Mesenchymal stem cell (in vitro differentiated cells and primary cell): ENCODE measurements at regions not wholly inside any gene's neighbourhood (a gene's known extent, or its start where the extent isn't known, plus 50 kb on each side); places are given as distances from the start of the nearest gene placed in this dataset.

Experiments used
- DNase-seq: peaks from one replicate; pipeline ENCODE4 v3.0.0-alpha.2; 2013
- H2AFZ ChIP-seq: one replicate; pipeline ENCODE4 v1.6.1; 2013; ENCODE audit warnings: low read depth, mild to moderate bottlenecking, control low read depth, inconsistent platforms, low read length, moderate library complexity
- H2AK5ac ChIP-seq: 2 replicates; pipeline ENCODE4 v1.6.1; 2013; ENCODE audit warnings: low read length, moderate library complexity, mild to moderate bottlenecking, inconsistent platforms; ENCODE audit not compliant: severe bottlenecking
- H2BK120ac ChIP-seq: one replicate; pipeline ENCODE4 v1.6.1; 2013; ENCODE audit warnings: low read depth, mild to moderate bottlenecking, inconsistent platforms, low read length, moderate library complexity
- H2BK12ac ChIP-seq, 2 experiments: one replicate each; pipeline ENCODE4 v1.6.1; 2013; ENCODE audit warnings: inconsistent platforms in 2 of 2, low read length in 2 of 2, mild to moderate bottlenecking in 2 of 2, moderate library complexity in 2 of 2, control low read depth in 1 of 2
- H2BK15ac ChIP-seq: one replicate; pipeline ENCODE4 v1.6.1; 2013; ENCODE audit warnings: mild to moderate bottlenecking, low read depth, inconsistent platforms; ENCODE audit not compliant: poor library complexity, severe bottlenecking
- H2BK5ac ChIP-seq: 2 replicates; pipeline ENCODE4 v1.6.1; 2013; ENCODE audit warnings: low read depth, mild to moderate bottlenecking, low read length, control low read depth, inconsistent platforms; ENCODE audit not compliant: poor library complexity, severe bottlenecking
- H3K14ac ChIP-seq, 2 experiments: one replicate each; pipeline ENCODE4 v1.6.1; 2013; ENCODE audit warnings: inconsistent platforms in 2 of 2, low read length in 2 of 2, control low read depth in 1 of 2, mild to moderate bottlenecking in 1 of 2, moderate library complexity in 1 of 2
- H3K18ac ChIP-seq, 2 experiments: one replicate each; pipeline ENCODE4 v1.6.1; 2013; ENCODE audit warnings: inconsistent platforms in 2 of 2, low read length in 2 of 2, control low read depth in 1 of 2, low read depth in 1 of 2, mild to moderate bottlenecking in 1 of 2
- H3K23ac ChIP-seq, 2 experiments: one replicate each; pipeline ENCODE4 v1.6.1; 2013; ENCODE audit warnings: inconsistent platforms in 2 of 2, low read length in 2 of 2, mild to moderate bottlenecking in 2 of 2, moderate library complexity in 2 of 2, control low read depth in 1 of 2
- H3K27ac ChIP-seq: 2 replicates; pipeline ENCODE4 v1.5.1; 2013; ENCODE audit warnings: mild to moderate bottlenecking, moderate library complexity, low read length, control low read depth, inconsistent platforms; ENCODE audit not compliant: poor library complexity, severe bottlenecking
- H3K27me3 ChIP-seq, 2 experiments: 2 replicates each; pipeline versions ENCODE4 v1.6.1 to v1.7.0; 2013; ENCODE audit warnings: low read length in 2 of 2, mild to moderate bottlenecking in 2 of 2, moderate library complexity in 2 of 2, control low read depth in 1 of 2, inconsistent platforms in 1 of 2; ENCODE audit not compliant: control insufficient read depth in 1 of 2, insufficient read depth in 1 of 2
- H3K36me3 ChIP-seq, 2 experiments: 2 replicates each; pipeline versions ENCODE4 v1.6.1 to v1.7.0; 2013; ENCODE audit warnings: low read length in 2 of 2, control low read depth in 1 of 2, inconsistent platforms in 1 of 2, low read depth in 1 of 2, mild to moderate bottlenecking in 1 of 2; ENCODE audit not compliant: insufficient read depth in 2 of 2, control insufficient read depth in 1 of 2
- H3K4ac ChIP-seq, 2 experiments: one replicate each; pipeline ENCODE4 v1.6.1; 2013; ENCODE audit warnings: inconsistent platforms in 2 of 2, low read length in 2 of 2, mild to moderate bottlenecking in 2 of 2, moderate library complexity in 2 of 2, control low read depth in 1 of 2, low read depth in 1 of 2
- H3K4me1 ChIP-seq: 2 replicates; pipeline ENCODE4 v1.6.1; 2013; ENCODE audit warnings: low read depth, low read length, control low read depth; ENCODE audit not compliant: control insufficient read depth, insufficient read depth
- H3K4me2 ChIP-seq: 2 replicates; pipeline ENCODE4 v1.6.1; 2013; ENCODE audit warnings: low read length, mild to moderate bottlenecking, inconsistent platforms; ENCODE audit not compliant: poor library complexity, severe bottlenecking
- H3K4me3 ChIP-seq, 2 experiments: 2 replicates each; pipeline versions ENCODE4 v1.5.1 to v1.7.0; 2013; ENCODE audit warnings: low read length in 2 of 2, mild to moderate bottlenecking in 2 of 2, control low read depth in 1 of 2, low read depth in 1 of 2; ENCODE audit not compliant: insufficient read depth in 1 of 2
- H3K79me1 ChIP-seq: replicated peaks from 2 replicates; pipeline ENCODE4 v1.6.1; 2013; ENCODE audit warnings: mild to moderate bottlenecking, control low read depth, low read length, inconsistent platforms; ENCODE audit not compliant: poor library complexity, severe bottlenecking
- H3K9ac ChIP-seq: 2 replicates; pipeline ENCODE4 v1.7.0; 2013; ENCODE audit warnings: mild to moderate bottlenecking, low read length, moderate library complexity
- H3K9me3 ChIP-seq: 2 replicates; pipeline ENCODE4 v1.7.0; 2013; ENCODE audit warnings: mild to moderate bottlenecking, low read length; ENCODE audit not compliant: control insufficient read depth
- H4K8ac ChIP-seq: one replicate; pipeline ENCODE4 v1.6.1; 2013; ENCODE audit warnings: inconsistent platforms, mild to moderate bottlenecking, low read length, moderate library complexity
- H4K91ac ChIP-seq: one replicate; pipeline ENCODE4 v1.6.1; 2013; ENCODE audit warnings: mild to moderate bottlenecking, low read length, inconsistent platforms
- WGBS: methylation state at CpG from one replicate; pipeline ENCODE4 v1.1.7; 2013; ENCODE audit warnings: mixed read lengths; 5-methylcytosine and 5-hydroxymethylcytosine counted together

- H3K27ac ChIP-seq, result no peak overlapping the region
- H3K23ac ChIP-seq, result no peak overlapping the region
- no peak overlapping the region for H2BK12ac ChIP-seq
- H2BK120ac ChIP-seq, result no peak overlapping the region
- H2BK5ac ChIP-seq, result no peak overlapping the region
- no peak overlapping the region for H4K91ac ChIP-seq
- no peak overlapping the region for H3K14ac ChIP-seq
- no peak overlapping the region for H3K4ac ChIP-seq
- H3K4me3 ChIP-seq, result no peak overlapping the region
- H3K4me2 ChIP-seq, result no peak overlapping the region
- 95% methylated on average over 2 of the region's 3 CpGs for WGBS
- H3K27me3 ChIP-seq, result no peaks in the 10 kb centered on the region
- H3K18ac ChIP-seq, result no peak overlapping the region
- DNase-seq, result no peak
- no peak overlapping the region for H2AFZ ChIP-seq
- H2BK15ac ChIP-seq, result no peak overlapping the region
- H2AK5ac ChIP-seq, result no peak overlapping the region
- H3K4me1 ChIP-seq, result peaks cover 1% of the 10 kb centered on the region
- H3K79me1 ChIP-seq, result no peaks in the 10 kb centered on the region
- H3K9me3 ChIP-seq, result no peaks in the 10 kb centered on the region
- H3K9ac ChIP-seq, result no peak overlapping the region
- H4K8ac ChIP-seq, result no peak overlapping the region
- H3K36me3 ChIP-seq, result no peaks in the 10 kb centered on the region
Observed at GRCh38 chr1:221442056-221442455, 299.8 kb downstream of the DUSP10 start.

- no peak overlapping the region for H4K8ac ChIP-seq
- no peaks in the 10 kb centered on the region for H3K36me3 ChIP-seq
- H3K4me2 ChIP-seq, result no peak overlapping the region
- no peaks in the 10 kb centered on the region for H3K9me3 ChIP-seq
- peaks cover under 1% of the 10 kb centered on the region for H3K4me1 ChIP-seq
- H3K27me3 ChIP-seq, result no peaks in the 10 kb centered on the region
- WGBS, result 97% methylated on average over 6 of the region's 6 CpGs
- no peak overlapping the region for H2BK120ac ChIP-seq
- H3K79me1 ChIP-seq, result no peaks in the 10 kb centered on the region
- no peak overlapping the region for H3K4me3 ChIP-seq
- no peak overlapping the region for H2AK5ac ChIP-seq
- H3K4ac ChIP-seq, result no peak overlapping the region
- no peak overlapping the region for H2AFZ ChIP-seq
- no peak overlapping the region for H3K14ac ChIP-seq
- H2BK5ac ChIP-seq, result no peak overlapping the region
- no peak for DNase-seq
- no peak overlapping the region for H3K9ac ChIP-seq
- H2BK15ac ChIP-seq, result no peak overlapping the region
- H4K91ac ChIP-seq, result no peak overlapping the region
- no peak overlapping the region for H3K23ac ChIP-seq
- no peak overlapping the region for H3K27ac ChIP-seq
- no peak overlapping the region for H3K18ac ChIP-seq
- no peak overlapping the region for H2BK12ac ChIP-seq
Observed at GRCh38 chr1:221444346-221444745, 297.5 kb downstream of the DUSP10 start.

GRCh38 chr1:221448585-221449175 is 293.2 kb downstream of the DUSP10 start:
- Histone ChIP-seq H3K79me1 (no peaks in the 10 kb centered on the region), H3K9me3 (no peaks in the 10 kb centered on the region), H3K4me2 (no peak overlapping the region), H2BK15ac (no peak overlapping the region), H2BK120ac (no peak overlapping the region), H3K4me3 (no peak overlapping the region), H2AK5ac (no peak overlapping the region), H3K4ac (no peak overlapping the region), H3K27ac (no peak overlapping the region), H4K8ac (no peak overlapping the region), H3K9ac (peak overlapping the region; percentile 37), H2BK5ac (no peak overlapping the region), H3K18ac (no peak overlapping the region), H3K23ac (no peak overlapping the region), H3K14ac (no peak overlapping the region), H4K91ac (no peak overlapping the region), H3K4me1 (no peaks in the 10 kb centered on the region), H2AFZ (no peak overlapping the region), H3K27me3 (no peaks in the 10 kb centered on the region), H3K36me3 (no peaks in the 10 kb centered on the region), H2BK12ac (no peak overlapping the region)
- DNase-seq, result no peak
- 96% methylated on average over 7 of the region's 7 CpGs for WGBS

GRCh38 chr1:221449194-221449593 is 292.7 kb downstream of the DUSP10 start:
- Histone ChIP-seq H2AFZ (no peak overlapping the region), H3K36me3 (no peaks in the 10 kb centered on the region), H3K27ac (no peak overlapping the region), H2BK120ac (no peak overlapping the region), H2BK5ac (no peak overlapping the region), H2BK12ac (no peak overlapping the region), H3K18ac (no peak overlapping the region), H3K4me3 (no peak overlapping the region), H4K91ac (no peak overlapping the region), H2BK15ac (no peak overlapping the region), H2AK5ac (no peak overlapping the region), H3K4ac (no peak overlapping the region), H3K79me1 (no peaks in the 10 kb centered on the region), H3K9me3 (no peaks in the 10 kb centered on the region), H3K9ac (peak overlapping the region; percentile 37), H3K27me3 (no peaks in the 10 kb centered on the region), H3K14ac (no peak overlapping the region), H3K4me1 (no peaks in the 10 kb centered on the region), H3K4me2 (no peak overlapping the region), H4K8ac (no peak overlapping the region), H3K23ac (no peak overlapping the region)
- DNase-seq, result no peak
- WGBS, result 100% methylated on average over 1 of the region's 2 CpGs
